Activated CD4-positive, CD25-positive, alpha-beta regulatory T cell treated with anti-CD3 and anti-CD28 coated beads, Interleukin-2, amount 50 U/mL, for 24 hours (primary cell): ENCODE measurements at regions not wholly inside any gene's neighbourhood (a gene's known extent, or its start where the extent isn't known, plus 50 kb on each side); places are given as distances from the start of the nearest gene placed in this dataset.

ENCODE experiments used
- ATAC-seq, 2 donors: fragments of 150-1000 bp; cut with Tn5 transposase; one replicate each; pipeline ENCODE4 v1.10.0; 2021; ENCODE audit warnings: mild to moderate bottlenecking in 1 of 2, moderate library complexity in 1 of 2

- no peak for ATAC-seq
These were observed 51.2 kb upstream of the RNF144B start for GRCh38 chr6:18335948-18336347.

- no peak for ATAC-seq
These were observed 52.9 kb upstream of the RNF144B start for GRCh38 chr6:18334251-18334650.

GRCh38 chr6:18330548-18331081 is 56.5 kb upstream of the RNF144B start:
- peak in 1 of 2 donors; percentile 41 for ATAC-seq

GRCh38 chr6:18329776-18330175 is 57.4 kb upstream of the RNF144B start:
- no peak for ATAC-seq

GRCh38 chr6:18328540-18328939 is 58.6 kb upstream of the RNF144B start:
- no peak for ATAC-seq

- no peak for ATAC-seq
These were observed 59.1 kb upstream of the RNF144B start for GRCh38 chr6:18328070-18328469.

- no peak for ATAC-seq
These were observed 59.5 kb upstream of the RNF144B start for GRCh38 chr6:18327626-18328025.

GRCh38 chr6:18326980-18327379 is 60.2 kb upstream of the RNF144B start:
- no peak for ATAC-seq

GRCh38 chr6:18326001-18326400 is 61.1 kb upstream of the RNF144B start:
- ATAC-seq, result no peak

- ATAC-seq, result no peak
These were observed 60.3 kb upstream of the DEK start for GRCh38 chr6:18324706-18325042.

GRCh38 chr6:18323935-18324705 is 59.8 kb upstream of the DEK start:
- ATAC-seq, result peak in 1 of 2 donors; percentile 45

GRCh38 chr6:18317850-18318249 is 53.5 kb upstream of the DEK start:
- ATAC-seq, result no peak

GRCh38 chr6:18314317-18314997 is 50.1 kb upstream of the DEK start:
- ATAC-seq, result no peak
